ENCODE measurements at regions not wholly inside any gene's neighbourhood (a gene's known extent, or its start where the extent isn't known, plus 50 kb on each side); places are given as distances from the start of the nearest gene placed in this dataset.
"Not testable (repeated sequence)": the region's sequence is repeated elsewhere in the genome, so short reads cannot be mapped to it uniquely, and the experiment has no call there.

GRCh38 chr2:65992198-65992554 lies 442.7 kb upstream of the MEIS1 start:
- Histone ChIP-seq H3K4me1 (ENCODE audit: control insufficient read depth, insufficient read depth, low read length) (no peaks in the 10 kb centered on the region), H3K27me3 (ENCODE audit: control insufficient read depth, insufficient read depth, low read length, poor library complexity, severe bottlenecking) (no peaks in the 10 kb centered on the region), H3K9me3 (ENCODE audit: control insufficient read depth, low read length) (no peaks in the 10 kb centered on the region), H3K36me3 (ENCODE audit: control insufficient read depth, insufficient read depth, low read length) (no peaks in the 10 kb centered on the region), H3K27ac (ENCODE audit: insufficient read depth, low read depth, low read length, poor library complexity, severe bottlenecking) (no peak overlapping the region), H3K4me3 (ENCODE audit: insufficient read depth, low read depth, low read length) (no peak overlapping the region)
- WGBS, 2 experiments, result 80 to 88% methylated on average over 4 of the region's 4 CpGs

GRCh38 chr2:65991381-65992197 lies 443.3 kb upstream of the MEIS1 start:
- Histone ChIP-seq H3K27me3 (ENCODE audit: control insufficient read depth, insufficient read depth, low read length, poor library complexity, severe bottlenecking) (no peaks in the 10 kb centered on the region), H3K9me3 (ENCODE audit: control insufficient read depth, low read length) (no peaks in the 10 kb centered on the region), H3K36me3 (ENCODE audit: control insufficient read depth, insufficient read depth, low read length) (no peaks in the 10 kb centered on the region), H3K4me1 (ENCODE audit: control insufficient read depth, insufficient read depth, low read length) (no peaks in the 10 kb centered on the region), H3K4me3 (ENCODE audit: insufficient read depth, low read depth, low read length) (no peak overlapping the region), H3K27ac (ENCODE audit: insufficient read depth, low read depth, low read length, poor library complexity, severe bottlenecking) (no peak overlapping the region)
- WGBS, 2 experiments, result 79 to 80% methylated on average over 9 of the region's 9 CpGs

GRCh38 chr2:65985986-65986385 lies 448.9 kb upstream of the MEIS1 start:
- Histone ChIP-seq H3K27ac (ENCODE audit: insufficient read depth, low read depth, low read length, poor library complexity, severe bottlenecking) (no peak overlapping the region), H3K4me1 (ENCODE audit: control insufficient read depth, insufficient read depth, low read length) (no peaks in the 10 kb centered on the region), H3K9me3 (ENCODE audit: control insufficient read depth, low read length) (no peaks in the 10 kb centered on the region), H3K27me3 (ENCODE audit: control insufficient read depth, insufficient read depth, low read length, poor library complexity, severe bottlenecking) (no peaks in the 10 kb centered on the region), H3K36me3 (ENCODE audit: control insufficient read depth, insufficient read depth, low read length) (no peaks in the 10 kb centered on the region), H3K4me3 (ENCODE audit: insufficient read depth, low read depth, low read length) (no peak overlapping the region)

GRCh38 chr2:65980531-65980930 lies 454.4 kb upstream of the MEIS1 start:
- WGBS, 2 experiments, result 100% methylated on average over 1 of the region's 1 CpG; no CpG with 5 or more reads in 1 of the 2 experiments
- Histone ChIP-seq H3K27me3 (ENCODE audit: control insufficient read depth, insufficient read depth, low read length, poor library complexity, severe bottlenecking) (no peaks in the 10 kb centered on the region), H3K27ac (ENCODE audit: insufficient read depth, low read depth, low read length, poor library complexity, severe bottlenecking) (no peak overlapping the region), H3K4me1 (ENCODE audit: control insufficient read depth, insufficient read depth, low read length) (no peaks in the 10 kb centered on the region), H3K36me3 (ENCODE audit: control insufficient read depth, insufficient read depth, low read length) (no peaks in the 10 kb centered on the region), H3K9me3 (ENCODE audit: control insufficient read depth, low read length) (no peaks in the 10 kb centered on the region), H3K4me3 (ENCODE audit: insufficient read depth, low read depth, low read length) (no peak overlapping the region)

GRCh38 chr2:65979446-65979845 lies 455.5 kb upstream of the MEIS1 start:
- Histone ChIP-seq H3K27ac (ENCODE audit: insufficient read depth, low read depth, low read length, poor library complexity, severe bottlenecking) (no peak overlapping the region), H3K36me3 (ENCODE audit: control insufficient read depth, insufficient read depth, low read length) (no peaks in the 10 kb centered on the region), H3K4me3 (ENCODE audit: insufficient read depth, low read depth, low read length) (no peak overlapping the region), H3K4me1 (ENCODE audit: control insufficient read depth, insufficient read depth, low read length) (no peaks in the 10 kb centered on the region), H3K27me3 (ENCODE audit: control insufficient read depth, insufficient read depth, low read length, poor library complexity, severe bottlenecking) (no peaks in the 10 kb centered on the region), H3K9me3 (ENCODE audit: control insufficient read depth, low read length) (no peaks in the 10 kb centered on the region)
- WGBS, 2 experiments, result 97 to 98% methylated on average over 7 of the region's 7 CpGs

GRCh38 chr2:65974067-65974723 lies 460.7 kb upstream of the MEIS1 start:
- Histone ChIP-seq H3K27me3 (ENCODE audit: control insufficient read depth, insufficient read depth, low read length, poor library complexity, severe bottlenecking) (no peaks in the 10 kb centered on the region), H3K4me1 (ENCODE audit: control insufficient read depth, insufficient read depth, low read length) (no peaks in the 10 kb centered on the region), H3K36me3 (ENCODE audit: control insufficient read depth, insufficient read depth, low read length) (no peaks in the 10 kb centered on the region), H3K27ac (ENCODE audit: insufficient read depth, low read depth, low read length, poor library complexity, severe bottlenecking) (no peak overlapping the region), H3K9me3 (ENCODE audit: control insufficient read depth, low read length) (no peaks in the 10 kb centered on the region), H3K4me3 (ENCODE audit: insufficient read depth, low read depth, low read length) (no peak overlapping the region)
- 89 to 92% methylated on average over 3 of the region's 3 CpGs for WGBS, 2 experiments

GRCh38 chr2:65969161-65969560 lies 465.8 kb upstream of the MEIS1 start:
- Histone ChIP-seq H3K27me3 (ENCODE audit: control insufficient read depth, insufficient read depth, low read length, poor library complexity, severe bottlenecking) (no peaks in the 10 kb centered on the region), H3K27ac (ENCODE audit: insufficient read depth, low read depth, low read length, poor library complexity, severe bottlenecking) (no peak overlapping the region), H3K4me3 (ENCODE audit: insufficient read depth, low read depth, low read length) (no peak overlapping the region), H3K4me1 (ENCODE audit: control insufficient read depth, insufficient read depth, low read length) (no peaks in the 10 kb centered on the region), H3K9me3 (ENCODE audit: control insufficient read depth, low read length) (no peaks in the 10 kb centered on the region), H3K36me3 (ENCODE audit: control insufficient read depth, insufficient read depth, low read length) (no peaks in the 10 kb centered on the region)
- 96% methylated on average over 3 of the region's 3 CpGs for WGBS, 2 experiments

GRCh38 chr2:65963303-65963702 lies 471.6 kb upstream of the MEIS1 start:
- H3K4me3 ChIP-seq (ENCODE audit: insufficient read depth, low read depth, low read length); H3K27me3 ChIP-seq (ENCODE audit: control insufficient read depth, insufficient read depth, low read length, poor library complexity, severe bottlenecking); H3K36me3 ChIP-seq (ENCODE audit: control insufficient read depth, insufficient read depth, low read length); H3K4me1 ChIP-seq (ENCODE audit: control insufficient read depth, insufficient read depth, low read length); H3K27ac ChIP-seq (ENCODE audit: insufficient read depth, low read depth, low read length, poor library complexity, severe bottlenecking); H3K9me3 ChIP-seq (ENCODE audit: control insufficient read depth, low read length): not testable (repeated sequence)
- 83% methylated on average over 1 of the region's 5 CpGs; no CpG with 5 or more reads in 1 of the 2 experiments for WGBS, 2 experiments

GRCh38 chr2:65960953-65961352 lies 474.0 kb upstream of the MEIS1 start:
- H3K36me3 ChIP-seq (ENCODE audit: control insufficient read depth, insufficient read depth, low read length), result no peaks in the 10 kb centered on the region
- H3K9me3 ChIP-seq (ENCODE audit: control insufficient read depth, low read length), result no peaks in the 10 kb centered on the region
- H3K27ac ChIP-seq (ENCODE audit: insufficient read depth, low read depth, low read length, poor library complexity, severe bottlenecking), result no peak overlapping the region
- H3K4me1 ChIP-seq (ENCODE audit: control insufficient read depth, insufficient read depth, low read length), result peaks cover 7% of the 10 kb centered on the region
- no peak overlapping the region for H3K4me3 ChIP-seq (ENCODE audit: insufficient read depth, low read depth, low read length)
- 95 to 96% methylated on average over 4 of the region's 4 CpGs for WGBS, 2 experiments
- no peaks in the 10 kb centered on the region for H3K27me3 ChIP-seq (ENCODE audit: control insufficient read depth, insufficient read depth, low read length, poor library complexity, severe bottlenecking)

- 15 to 22% methylated on average over 5 of the region's 5 CpGs for WGBS, 2 experiments
- Histone ChIP-seq H3K27me3 (ENCODE audit: control insufficient read depth, insufficient read depth, low read length, poor library complexity, severe bottlenecking) (no peaks in the 10 kb centered on the region), H3K4me1 (ENCODE audit: control insufficient read depth, insufficient read depth, low read length) (peaks cover 7% of the 10 kb centered on the region), H3K36me3 (ENCODE audit: control insufficient read depth, insufficient read depth, low read length) (no peaks in the 10 kb centered on the region), H3K9me3 (ENCODE audit: control insufficient read depth, low read length) (no peaks in the 10 kb centered on the region), H3K27ac (ENCODE audit: insufficient read depth, low read depth, low read length, poor library complexity, severe bottlenecking) (no peak overlapping the region), H3K4me3 (ENCODE audit: insufficient read depth, low read depth, low read length) (no peak overlapping the region)
Observed at GRCh38 chr2:65957886-65958285, 477.0 kb upstream of the MEIS1 start.
